ENCODE measurements at regions not wholly inside any gene's neighbourhood (a gene's known extent, or its start where the extent isn't known, plus 50 kb on each side); places are given as distances from the start of the nearest gene placed in this dataset.

DNA sequence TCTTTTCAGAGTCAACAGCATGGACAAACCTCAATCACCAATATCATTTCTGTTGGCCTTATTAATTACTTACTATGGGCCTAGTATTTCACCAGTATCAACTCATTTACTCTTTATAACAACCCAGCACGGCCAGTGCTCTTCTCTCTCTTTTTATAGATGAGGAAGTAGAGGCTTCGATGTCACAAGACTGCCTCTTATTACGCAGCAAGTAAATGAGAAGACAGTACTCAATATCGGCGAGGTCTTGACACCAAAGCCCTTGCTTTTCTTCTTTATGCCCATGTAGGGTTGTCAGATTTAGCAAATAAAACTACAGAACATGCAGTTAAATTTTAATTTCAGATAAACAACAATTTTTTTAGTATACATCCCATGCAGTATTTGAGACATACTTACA, 99.0 kb upstream of the KCNMB2 start:
- DNase-seq (ENCODE audit: low read depth in 2 of 2), result no peak

DNA sequence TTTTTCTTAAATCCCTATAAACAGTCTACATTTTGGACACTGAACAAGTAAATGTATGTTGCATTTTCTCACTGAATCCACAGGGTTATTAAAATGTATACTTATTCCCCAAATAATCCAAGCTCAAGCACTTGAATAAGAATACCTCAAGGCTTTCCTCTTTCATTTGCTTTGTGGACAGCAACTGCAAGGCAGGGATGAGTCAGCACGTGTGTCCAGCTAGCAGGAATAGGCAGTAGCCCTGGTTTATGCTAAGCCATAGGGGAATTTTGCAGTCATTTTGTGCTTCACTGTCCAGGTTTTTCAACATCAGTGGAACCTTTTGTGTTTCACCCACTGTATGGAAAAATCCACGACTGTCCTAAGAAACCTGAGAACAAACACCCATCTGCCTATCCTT, 96.7 kb upstream of the KCNMB2 start:
- no peak for DNase-seq (ENCODE audit: low read depth in 2 of 2)

DNA sequence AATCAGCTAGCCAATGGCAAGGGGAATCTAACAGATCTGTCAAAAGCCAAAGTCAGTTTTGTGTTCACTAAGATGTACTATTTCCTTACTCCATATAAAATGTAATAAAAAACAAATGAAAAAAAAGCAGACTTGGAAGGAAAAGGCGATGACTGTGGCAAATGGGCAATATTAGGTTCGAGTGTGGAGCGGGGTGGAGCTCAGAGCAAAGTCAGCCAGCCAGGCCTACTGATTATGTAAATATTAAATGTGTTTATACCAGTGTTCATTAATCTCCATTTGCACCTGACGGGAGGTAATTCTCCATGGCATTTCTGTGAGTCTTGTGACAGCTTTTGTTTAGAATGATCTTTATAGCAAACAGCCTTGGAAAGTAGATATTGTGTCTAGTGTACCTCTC, 96.2 kb upstream of the KCNMB2 start:
- no peak for DNase-seq (ENCODE audit: low read depth in 2 of 2)

DNA sequence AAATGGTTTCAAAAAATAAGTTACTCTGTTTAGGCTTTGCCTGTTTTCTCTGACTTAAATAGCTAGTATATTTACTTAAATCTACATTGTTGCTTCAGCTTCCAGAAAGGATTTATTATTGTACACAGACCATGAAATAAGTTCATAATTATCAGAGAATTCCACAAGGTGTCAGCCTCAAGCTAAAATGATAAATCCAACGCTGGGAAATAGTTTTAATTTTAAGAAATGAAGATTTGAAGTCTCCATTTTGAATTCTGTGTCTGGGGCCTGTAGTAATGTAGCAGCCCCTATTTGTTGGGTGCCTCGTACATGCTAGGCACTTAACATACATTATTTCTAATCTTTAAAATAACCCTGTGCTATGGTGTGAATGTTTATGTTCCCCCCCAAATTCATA, 92.6 kb upstream of the KCNMB2 start:
- DNase-seq (ENCODE audit: low read depth in 2 of 2), result no peak

DNA sequence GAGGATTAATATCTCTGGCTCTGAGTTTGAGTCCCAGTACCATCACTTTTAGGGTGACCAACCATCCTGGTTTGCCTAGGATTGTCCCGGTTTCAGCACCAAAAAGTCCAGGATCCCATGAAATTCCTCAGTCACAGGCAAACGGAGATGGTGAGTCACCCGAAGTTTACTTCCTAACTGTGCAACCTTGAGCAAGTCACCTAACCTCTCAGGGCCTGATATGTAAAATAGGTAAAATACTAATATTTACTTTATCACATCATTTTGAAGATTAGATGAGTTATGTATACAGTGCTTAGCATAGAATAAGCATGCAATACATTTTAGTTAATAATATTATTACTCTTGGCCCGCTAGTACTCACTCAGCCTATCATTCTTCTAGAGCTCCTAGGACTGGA, 91.1 kb upstream of the KCNMB2 start:
- no peak for DNase-seq (ENCODE audit: low read depth in 2 of 2)

DNA sequence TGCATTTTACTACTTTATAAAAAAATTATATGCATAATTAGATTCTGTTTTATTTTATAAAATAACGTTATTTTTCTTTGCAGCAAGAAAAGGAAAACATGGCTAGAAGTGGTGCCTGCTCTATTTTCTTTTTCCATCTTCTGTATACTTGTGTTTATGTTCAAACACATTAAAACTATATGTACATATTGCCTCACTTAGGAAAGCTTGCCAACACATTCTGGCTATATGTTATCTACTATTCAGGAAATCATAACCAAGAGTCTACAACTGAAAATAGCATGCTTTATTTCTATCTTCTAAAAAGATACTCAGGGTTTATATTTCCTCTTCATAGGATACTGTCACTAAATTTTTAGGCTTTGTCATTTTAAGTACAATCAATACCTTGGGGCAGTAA, 90.2 kb upstream of the KCNMB2 start:
- no peak for DNase-seq (ENCODE audit: low read depth in 2 of 2)

DNA sequence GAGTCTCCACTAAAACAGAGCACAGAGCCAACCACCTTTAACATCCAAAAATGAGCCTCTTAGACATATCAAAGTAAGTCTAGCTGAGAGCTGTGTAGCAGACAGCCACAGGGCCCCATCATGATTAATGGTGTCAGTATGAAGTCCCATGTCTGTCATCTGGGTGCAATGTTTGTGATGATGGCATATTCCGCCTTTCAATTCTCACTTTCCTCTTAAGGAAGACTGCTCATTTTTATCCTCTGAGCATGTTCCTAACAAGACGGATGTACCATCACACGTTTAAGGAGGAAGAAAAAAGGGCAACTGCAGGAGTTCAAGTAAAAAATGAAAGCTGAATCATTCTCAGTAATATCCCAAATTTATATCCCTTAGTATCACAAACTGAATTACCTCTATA, 85.8 kb upstream of the KCNMB2 start:
- DNase-seq (ENCODE audit: low read depth in 2 of 2), result no peak

DNA sequence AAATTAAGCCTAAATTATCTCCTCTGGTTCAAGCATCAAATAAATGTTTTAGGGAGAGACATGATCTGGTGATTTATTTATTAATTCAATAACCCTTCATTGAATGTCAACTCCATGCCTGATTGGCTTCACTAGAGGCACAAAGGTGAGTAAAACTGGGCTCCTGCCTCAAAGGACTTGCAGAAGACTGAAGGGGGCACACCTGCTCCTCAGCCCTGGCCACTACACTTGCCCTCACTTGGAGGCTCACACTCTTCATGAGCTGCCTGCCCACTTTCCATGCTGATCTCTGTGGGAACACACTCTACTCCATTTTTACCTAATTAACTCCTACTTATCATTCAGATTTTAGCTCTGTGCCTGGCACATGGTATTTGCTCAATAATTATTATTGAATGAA, 84.4 kb upstream of the KCNMB2 start:
- DNase-seq (ENCODE audit: low read depth in 2 of 2), result no peak

DNA sequence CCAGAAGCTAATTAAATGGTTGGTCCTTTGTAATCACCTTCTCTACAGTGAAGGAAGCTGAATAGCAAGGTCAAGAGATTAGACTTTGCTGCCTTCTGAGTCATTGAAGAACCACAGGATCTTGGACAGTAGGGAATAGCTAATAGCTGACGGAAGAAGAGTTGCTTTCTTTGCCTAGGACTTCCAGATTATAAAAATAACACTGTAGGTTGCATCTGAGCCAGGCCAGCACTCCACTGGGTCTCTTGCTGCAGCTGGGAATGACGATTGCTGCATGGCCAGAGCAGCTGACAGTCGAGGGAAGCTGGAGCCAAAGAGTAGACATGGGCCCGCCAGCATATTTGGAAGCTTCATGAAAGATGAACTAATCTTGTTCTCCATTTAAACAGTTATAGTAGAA, 81.5 kb upstream of the KCNMB2 start:
- no peak for DNase-seq (ENCODE audit: low read depth in 2 of 2)

DNA sequence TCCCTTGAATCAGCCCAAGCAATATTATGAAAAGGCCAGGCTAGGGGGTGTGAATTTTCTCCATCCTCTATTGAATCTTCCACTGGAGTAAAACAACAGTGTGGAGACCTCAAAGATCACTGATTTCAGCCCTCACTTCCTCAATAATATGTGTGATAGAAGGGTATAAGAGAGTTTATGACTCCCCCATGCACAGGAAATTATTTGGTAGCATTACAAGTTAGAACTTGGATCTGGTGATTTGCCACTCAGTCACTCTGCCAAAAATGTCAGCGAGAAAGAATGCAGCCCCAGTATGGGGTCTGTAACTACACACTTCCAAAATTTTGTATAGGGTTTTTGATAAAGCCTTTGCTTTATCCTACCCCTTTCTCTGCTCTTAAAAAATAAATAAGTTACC, 81.0 kb upstream of the KCNMB2 start:
- DNase-seq (ENCODE audit: low read depth in 2 of 2), result no peak

DNA sequence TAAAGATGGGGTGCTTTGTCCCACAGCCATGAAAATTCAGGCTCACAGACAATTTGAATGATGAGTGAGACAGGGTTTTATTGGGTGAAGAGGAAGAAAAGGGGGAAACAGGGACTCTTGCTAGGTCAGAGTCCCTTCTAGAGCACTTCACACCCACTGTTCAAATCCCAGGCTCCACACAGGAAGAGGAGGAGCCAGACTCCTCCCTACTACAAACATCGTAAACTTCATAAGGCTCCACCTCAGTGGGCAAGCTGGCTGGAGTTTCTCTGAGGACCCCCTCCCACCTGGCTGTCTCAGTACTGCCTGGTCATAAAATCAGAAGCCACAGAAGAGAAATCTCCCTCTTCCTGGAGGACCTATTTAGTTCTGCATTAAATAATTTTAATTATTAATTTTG, 80.3 kb upstream of the KCNMB2 start:
- DNase-seq (ENCODE audit: low read depth in 2 of 2), result no peak

DNA sequence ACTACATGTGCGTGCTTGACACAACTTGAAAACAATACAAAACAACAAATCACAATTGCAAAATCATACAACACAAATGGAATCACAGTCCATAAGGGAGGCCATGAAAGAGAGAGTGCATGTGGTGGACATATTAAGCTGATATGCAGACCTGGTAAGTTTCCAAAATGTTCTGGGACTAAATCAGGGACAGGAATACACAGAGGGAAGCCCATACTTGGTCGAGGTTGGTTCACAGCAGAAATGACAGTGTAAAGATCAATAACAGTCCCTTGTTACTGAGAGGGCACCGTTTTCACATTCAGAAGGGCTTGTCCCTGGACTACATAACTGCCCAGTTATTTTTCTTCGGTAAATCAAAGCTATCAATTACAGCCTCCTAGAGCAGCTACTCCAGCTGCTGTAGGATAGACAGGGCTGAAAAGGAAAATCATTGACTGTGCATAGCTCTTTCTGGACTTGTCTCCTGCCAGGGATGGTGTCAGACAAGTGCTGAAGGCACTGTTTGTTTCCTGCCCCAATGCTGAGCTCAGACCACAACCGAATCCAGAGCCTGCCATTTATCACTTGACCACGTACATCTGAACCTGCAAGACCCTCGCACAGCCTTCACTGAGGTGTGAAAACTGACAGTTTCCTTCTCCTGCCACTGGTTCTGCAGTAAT, 79.5 kb upstream of the KCNMB2 start:
- no peak for DNase-seq (ENCODE audit: low read depth in 2 of 2)

DNA sequence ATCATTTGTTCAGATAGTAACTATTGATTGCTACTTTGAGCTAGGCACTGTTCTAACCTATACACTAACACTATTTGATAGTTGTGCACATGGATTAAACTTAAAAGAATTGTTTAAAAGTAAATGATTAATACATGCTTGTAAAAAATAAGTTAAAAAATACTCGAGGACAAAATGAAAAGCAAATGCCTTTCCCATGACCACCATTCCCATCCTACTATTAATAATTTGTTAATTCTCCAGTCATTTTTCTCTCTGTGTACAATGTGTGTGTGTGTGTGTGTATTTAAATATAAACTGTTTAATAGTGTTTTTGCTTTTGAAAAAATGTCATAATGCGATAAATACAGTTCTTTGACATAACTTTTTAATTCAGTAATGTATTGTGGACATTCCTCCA, 78.7 kb upstream of the KCNMB2 start:
- no peak for DNase-seq (ENCODE audit: low read depth in 2 of 2)

DNA sequence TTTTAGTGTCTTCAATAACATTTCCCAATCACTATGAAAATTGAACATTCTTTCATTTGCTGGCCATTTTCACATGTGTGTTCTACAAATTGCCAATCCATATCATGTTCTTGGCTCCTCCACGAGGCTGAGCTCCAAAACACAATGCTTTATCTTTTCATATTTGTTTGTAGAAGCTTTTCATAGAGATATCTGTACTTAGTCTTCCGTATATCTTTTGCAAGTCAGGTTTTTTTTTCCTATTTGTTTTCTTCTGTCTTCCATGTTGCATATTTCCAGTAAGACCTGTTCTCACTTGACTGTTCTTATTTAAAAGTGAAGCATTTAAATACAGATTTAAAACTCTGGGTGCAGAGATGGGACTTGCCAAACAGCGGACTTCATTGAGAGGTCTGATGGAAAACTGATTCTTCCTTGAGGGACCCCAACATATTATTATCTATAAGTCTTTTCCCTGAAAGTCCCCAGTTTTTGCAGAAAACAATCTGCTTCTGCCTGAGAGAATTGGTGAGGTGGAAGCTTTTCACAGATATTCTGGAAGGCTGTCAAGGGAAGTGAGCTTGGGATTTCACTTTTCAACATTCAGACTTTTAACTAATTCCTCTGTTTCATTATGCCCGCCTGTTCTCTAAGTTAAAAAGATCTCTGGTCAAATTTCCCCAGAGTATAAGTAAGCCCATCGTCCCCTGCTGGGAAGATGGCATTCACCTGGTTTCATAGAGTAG, 77.8 kb upstream of the KCNMB2 start:
- no peak for DNase-seq (ENCODE audit: low read depth in 2 of 2)

DNA sequence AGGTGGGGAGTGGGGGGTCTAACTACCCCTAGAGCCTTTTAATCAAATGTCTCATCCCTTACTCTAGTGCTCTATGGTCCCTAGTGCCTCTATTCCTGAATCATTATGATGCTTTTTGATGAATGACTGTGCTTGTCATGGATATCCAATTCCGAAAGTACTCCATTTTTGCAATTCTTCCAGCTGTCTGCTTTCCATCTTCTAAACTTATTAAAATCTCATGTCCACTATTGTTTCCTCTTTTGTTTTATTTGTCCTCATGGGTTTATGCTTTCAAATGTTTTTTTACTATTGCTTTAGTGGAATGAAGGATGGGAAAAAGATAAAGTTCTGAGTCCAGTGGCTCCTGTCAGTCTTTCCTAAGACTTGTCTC, 77.2 kb upstream of the KCNMB2 start:
- no peak for DNase-seq (ENCODE audit: low read depth in 2 of 2)

DNA sequence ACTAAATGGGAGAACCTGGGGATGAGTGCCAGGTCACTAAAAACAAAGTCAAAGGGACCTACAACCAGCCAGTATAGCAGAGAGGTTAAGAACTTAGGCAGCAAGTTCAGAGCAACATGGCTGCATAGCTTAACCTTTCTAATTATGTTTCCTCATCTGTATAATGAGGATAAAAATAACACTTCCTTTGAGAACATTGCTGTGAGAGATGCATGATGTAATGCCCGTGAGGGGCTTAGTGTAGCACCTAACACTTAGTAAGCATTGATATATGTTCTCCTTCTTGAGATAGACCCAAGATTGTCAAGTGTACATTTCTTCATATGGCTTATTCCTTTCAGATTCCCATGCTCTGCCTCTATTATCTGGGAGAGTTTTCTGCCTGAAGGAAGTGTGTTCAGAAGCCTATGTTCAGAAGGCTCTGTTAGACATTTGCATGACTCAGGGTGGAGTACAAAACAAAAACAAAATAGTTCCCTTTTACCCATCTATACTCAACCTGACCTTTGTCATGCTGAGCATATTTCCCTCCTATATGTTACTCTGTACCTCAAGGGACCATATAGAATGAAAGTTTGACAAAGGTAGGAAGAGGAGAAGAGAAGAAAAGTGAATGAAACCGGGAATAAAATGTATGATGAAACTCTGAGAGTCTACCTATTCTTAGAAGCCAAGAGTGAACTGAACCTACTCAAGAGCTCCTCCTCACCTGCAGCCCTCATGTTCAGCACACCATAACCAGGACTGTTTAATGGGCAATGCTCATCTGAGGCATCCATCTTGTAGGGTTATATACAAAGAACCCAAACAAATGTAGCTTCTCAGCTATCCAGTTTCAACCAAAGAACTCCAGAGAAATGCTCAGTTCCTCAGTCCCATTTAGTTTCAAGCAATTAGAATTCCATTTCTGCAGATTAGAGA, 70.7 kb upstream of the KCNMB2 start:
- DNase-seq (ENCODE audit: low read depth in 2 of 2), result no peak

DNA sequence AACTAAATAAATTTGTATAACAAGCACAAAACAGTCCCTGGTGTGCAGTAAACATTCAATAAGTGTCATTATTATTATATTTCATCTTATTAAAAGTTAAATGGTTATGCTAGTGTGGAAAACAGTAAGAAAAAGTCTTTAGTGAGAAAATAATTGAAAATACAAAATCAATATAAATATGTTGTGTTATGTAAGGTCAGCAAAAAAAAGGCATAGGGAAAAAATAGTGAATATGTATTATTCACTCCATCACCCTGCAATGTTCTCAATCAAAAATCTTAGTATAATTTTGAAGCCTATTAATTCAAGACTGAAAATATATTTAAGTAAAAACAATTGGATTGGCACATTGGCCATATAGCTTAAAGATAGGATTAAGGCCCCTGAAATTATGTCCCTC, 63.3 kb upstream of the KCNMB2 start:
- DNase-seq (ENCODE audit: low read depth in 2 of 2), result no peak

DNA sequence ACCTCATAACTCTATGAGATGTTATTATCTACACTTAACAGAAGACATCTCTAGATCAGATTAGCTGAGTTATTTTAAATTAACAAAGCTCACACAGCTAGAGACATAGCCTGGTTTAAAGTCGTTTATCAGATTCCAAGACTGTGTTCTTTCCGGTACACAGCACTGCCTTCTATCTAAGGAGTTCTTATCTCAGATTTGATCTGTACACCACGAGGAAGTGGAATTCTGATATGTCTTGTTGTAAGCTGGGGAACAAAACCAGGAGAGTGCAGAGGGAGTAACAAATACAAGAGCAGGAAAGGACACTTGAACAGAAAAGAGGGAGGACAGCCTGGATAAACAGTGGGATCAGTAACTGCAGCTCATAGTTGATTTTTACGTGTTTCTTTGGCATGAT, 61.7 kb upstream of the KCNMB2 start:
- DNase-seq (ENCODE audit: low read depth in 2 of 2), result no peak

DNA sequence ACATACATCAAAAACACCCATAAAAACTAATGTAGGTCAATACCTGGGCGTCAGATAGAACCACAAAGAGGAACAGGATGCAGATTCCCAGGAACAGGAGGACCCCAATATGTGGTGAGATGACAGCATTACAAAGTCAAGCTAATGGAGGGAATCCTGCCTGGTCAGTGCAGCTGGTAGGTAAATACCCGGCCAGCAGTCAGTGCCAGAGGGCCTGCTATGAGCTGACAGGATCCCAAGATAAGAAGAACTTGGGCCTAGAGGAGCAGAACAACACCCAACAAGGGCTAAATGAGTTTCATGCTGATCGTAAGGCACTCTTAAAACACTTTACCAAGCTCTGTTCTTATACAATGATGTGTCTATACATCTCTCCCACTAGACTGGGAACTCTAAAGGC, 61.2 kb upstream of the KCNMB2 start:
- no peak for DNase-seq (ENCODE audit: low read depth in 2 of 2)

DNA sequence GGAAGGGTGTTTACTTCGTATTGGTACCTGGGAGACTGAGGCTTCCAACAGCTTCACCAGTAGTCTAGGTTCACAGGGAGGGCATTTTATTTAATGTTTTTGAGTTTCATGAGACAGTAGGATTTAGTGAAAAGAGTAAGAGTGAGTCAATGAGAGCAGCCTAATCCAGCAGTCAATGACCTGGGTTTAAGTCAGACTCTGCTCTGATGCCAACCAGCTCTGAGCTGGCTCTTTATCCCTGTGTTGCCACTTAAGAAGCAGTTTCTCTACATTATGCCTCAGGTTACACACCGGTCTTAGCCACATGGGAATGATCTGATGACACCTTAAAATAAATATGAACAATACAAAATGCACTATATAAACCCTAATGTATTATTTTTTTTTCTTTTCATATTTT, 59.4 kb upstream of the KCNMB2 start:
- DNase-seq (ENCODE audit: low read depth in 2 of 2), result no peak

DNA sequence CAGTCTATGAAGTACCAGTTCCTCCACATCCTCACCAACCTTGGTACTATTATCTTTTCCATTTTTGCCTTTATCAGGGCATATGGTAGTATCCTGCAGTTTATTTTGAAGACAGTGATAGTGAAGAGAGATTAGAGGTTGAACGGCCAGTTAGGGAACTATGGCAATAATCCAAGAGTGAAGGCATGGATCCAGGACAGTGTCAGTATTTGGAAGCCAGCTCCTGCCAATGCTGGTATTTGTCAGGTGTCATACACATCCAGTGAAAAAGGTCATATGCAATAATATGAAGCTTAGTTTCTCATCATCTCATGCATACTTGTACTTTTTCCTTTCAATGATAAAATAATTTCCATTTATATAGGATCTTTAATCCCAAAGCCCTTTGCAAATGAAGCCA, 56.8 kb upstream of the KCNMB2 start:
- DNase-seq (ENCODE audit: low read depth in 2 of 2), result no peak

DNA sequence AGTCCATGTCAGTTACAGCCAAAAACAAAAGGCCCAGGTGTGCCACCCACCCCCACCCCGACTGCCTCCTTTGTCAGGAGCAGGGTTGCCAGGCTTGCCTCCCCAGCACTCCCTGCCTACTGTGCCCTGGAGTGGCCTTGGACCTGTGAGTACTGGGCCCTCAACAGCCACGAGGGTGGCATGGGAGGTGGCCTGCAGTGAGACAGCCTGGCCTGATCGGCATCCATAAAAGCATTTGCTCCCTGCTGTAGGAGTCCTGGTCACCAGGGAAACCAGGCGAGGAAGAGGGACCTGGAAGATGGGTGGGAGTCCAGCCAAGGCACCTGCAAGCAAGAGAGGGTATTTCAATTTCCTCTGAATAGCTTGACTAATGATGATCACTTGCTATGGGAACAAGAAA, 56.4 kb upstream of the KCNMB2 start:
- DNase-seq (ENCODE audit: low read depth in 2 of 2), result no peak

DNA sequence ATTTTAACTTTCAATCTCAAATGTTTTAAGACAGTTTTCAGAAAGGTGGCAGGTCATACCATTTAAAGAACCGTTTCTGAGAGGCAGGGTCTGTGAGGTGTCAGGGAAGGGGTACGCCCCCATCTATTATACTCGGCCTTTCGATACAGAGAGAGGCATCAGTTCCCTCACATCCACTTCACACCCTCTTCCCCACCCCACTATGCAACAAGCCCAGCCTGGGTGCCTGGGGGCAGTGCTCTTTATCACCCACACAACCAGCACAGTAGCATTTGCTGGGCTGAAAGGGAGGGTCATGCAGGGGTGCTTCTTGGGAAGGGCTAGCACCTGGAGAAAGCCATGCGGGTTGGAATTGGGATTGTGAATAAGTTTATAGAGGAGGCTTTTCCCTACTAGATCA, 56.0 kb upstream of the KCNMB2 start:
- DNase-seq (ENCODE audit: low read depth in 2 of 2), result no peak

Data from stimulated activated CD8-positive, alpha-beta memory T cell treated with anti-CD3 and anti-CD28 coated beads, Interleukin-15, amount 100 ng/mL, for 4 hours (primary cell).